ENCODE measurements at regions not wholly inside any gene's neighbourhood (a gene's known extent, or its start where the extent isn't known, plus 50 kb on each side); places are given as distances from the start of the nearest gene placed in this dataset.

GRCh38 chr9:32265037-32265436 lies 119.4 kb upstream of the ACO1 start:
- DNase-seq (ENCODE audit: insufficient read length, low spot score) (no peak), FAIRE-seq (no peak)

GRCh38 chr9:32278991-32279390 lies 105.5 kb upstream of the ACO1 start:
- FAIRE-seq = no peak
- no peak for DNase-seq (ENCODE audit: insufficient read length, low spot score)

- DNase-seq (ENCODE audit: insufficient read length, low spot score) = no peak
- no peak for FAIRE-seq
Measured at GRCh38 chr9:32289756-32290155, 94.7 kb upstream of the ACO1 start.

GRCh38 chr9:32291370-32291769 lies 93.1 kb upstream of the ACO1 start:
- FAIRE-seq (no peak), DNase-seq (ENCODE audit: insufficient read length, low spot score) (no peak)

- DNase-seq (ENCODE audit: insufficient read length, low spot score) = no peak
- FAIRE-seq = no peak
Measured at GRCh38 chr9:32292611-32293010, 91.8 kb upstream of the ACO1 start.

GRCh38 chr9:32293091-32293490 lies 91.4 kb upstream of the ACO1 start:
- FAIRE-seq (no peak), DNase-seq (ENCODE audit: insufficient read length, low spot score) (no peak)

- DNase-seq (ENCODE audit: insufficient read length, low spot score) (no peak), FAIRE-seq (no peak)
Measured at GRCh38 chr9:32294106-32294505, 90.3 kb upstream of the ACO1 start.

GRCh38 chr9:32300373-32300772 lies 84.1 kb upstream of the ACO1 start:
- FAIRE-seq = no peak
- DNase-seq (ENCODE audit: insufficient read length, low spot score) = no peak

- FAIRE-seq (no peak), DNase-seq (ENCODE audit: insufficient read length, low spot score) (no peak)
Measured at GRCh38 chr9:32304495-32304894, 79.9 kb upstream of the ACO1 start.

GRCh38 chr9:32306006-32306405 lies 78.4 kb upstream of the ACO1 start:
- FAIRE-seq = no peak
- no peak for DNase-seq (ENCODE audit: insufficient read length, low spot score)

GRCh38 chr9:32319312-32319929 lies 65.0 kb upstream of the ACO1 start:
- no peak for FAIRE-seq
- no peak for DNase-seq (ENCODE audit: insufficient read length, low spot score)

- FAIRE-seq (no peak), DNase-seq (ENCODE audit: insufficient read length, low spot score) (no peak)
Measured at GRCh38 chr9:32322622-32323021, 61.8 kb upstream of the ACO1 start.

- no peak for DNase-seq (ENCODE audit: insufficient read length, low spot score)
- FAIRE-seq = no peak
Measured at GRCh38 chr9:32326146-32326545, 58.3 kb upstream of the ACO1 start.

- FAIRE-seq = no peak
- no peak for DNase-seq (ENCODE audit: insufficient read length, low spot score)
Measured at GRCh38 chr9:32331240-32331639, 53.2 kb upstream of the ACO1 start.

GRCh38 chr9:32334112-32334511 lies 50.3 kb upstream of the ACO1 start:
- no peak for DNase-seq (ENCODE audit: insufficient read length, low spot score)
- no peak for FAIRE-seq

All from HTR-8/SVneo (cell line).